GM19372 (cell line): ENCODE measurements at regions not wholly inside any gene's neighbourhood (a gene's known extent, or its start where the extent isn't known, plus 50 kb on each side); places are given as distances from the start of the nearest gene placed in this dataset.
"Not testable (repeated sequence)": the region's sequence is repeated elsewhere in the genome, so short reads cannot be mapped to it uniquely, and the experiment has no call there.

ENCODE experiments used
- ATAC-seq: cut with Tn5 transposase; IDR thresholded peaks from one replicate; pipeline ENCODE4 v1.9.1; 2021; ENCODE audit warnings: mild to moderate bottlenecking, low read depth, moderate library complexity; ENCODE audit not compliant: unreplicated experiment

DNA sequence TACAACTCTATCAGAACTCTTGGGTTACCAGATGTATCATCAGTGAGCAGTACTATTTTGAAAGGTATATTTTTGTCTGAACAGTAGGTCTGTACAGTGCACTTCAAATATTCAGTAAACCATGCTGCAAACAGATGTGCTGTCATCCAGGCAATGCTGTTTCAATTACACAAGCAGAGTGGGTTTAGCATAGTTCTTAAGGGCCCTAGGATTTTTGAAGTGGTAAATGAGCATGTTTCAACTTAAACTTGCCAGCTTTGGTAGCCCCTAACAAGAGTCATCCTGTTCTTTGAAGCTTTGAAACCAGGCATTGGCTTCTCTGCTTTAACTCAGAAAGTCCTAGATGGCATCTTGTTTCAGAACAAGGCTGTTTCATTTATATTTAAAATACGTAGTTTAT lies 1519.9 kb downstream of the SUCLG1 start:
- no peak for ATAC-seq

DNA sequence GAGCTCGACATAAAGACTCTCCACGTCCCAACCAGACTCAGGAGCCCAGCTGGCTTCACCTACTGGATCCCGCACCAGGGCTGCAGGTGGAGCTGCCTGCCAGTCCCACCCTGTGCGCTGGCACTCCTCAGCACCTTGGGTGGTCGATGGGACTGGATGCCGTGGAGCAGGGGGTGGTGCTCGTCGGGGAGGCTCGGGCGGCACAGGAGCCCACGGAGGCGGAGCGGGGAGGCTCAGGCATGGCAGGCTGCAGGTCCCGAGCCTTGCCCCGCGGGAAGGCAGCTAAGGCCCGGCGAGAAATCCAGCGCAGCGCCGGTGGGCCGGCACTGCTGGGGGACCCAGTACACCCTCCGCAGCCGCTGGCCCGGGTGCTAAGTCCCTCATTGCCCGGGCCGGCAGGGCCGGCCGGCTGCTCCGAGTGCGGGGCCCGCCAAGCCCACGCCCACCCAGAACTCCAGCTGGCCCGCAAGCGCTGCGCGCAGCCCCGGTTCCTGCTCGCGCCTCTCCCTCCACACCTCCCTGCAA lies 1520.7 kb downstream of the SUCLG1 start:
- not testable (repeated sequence) for ATAC-seq

GRCh38 chr2:82913566-82913965 lies 1545.5 kb downstream of the SUCLG1 start:
- no peak for ATAC-seq

GRCh38 chr2:82896117-82896516 lies 1563.0 kb downstream of the SUCLG1 start:
- ATAC-seq: no peak

DNA sequence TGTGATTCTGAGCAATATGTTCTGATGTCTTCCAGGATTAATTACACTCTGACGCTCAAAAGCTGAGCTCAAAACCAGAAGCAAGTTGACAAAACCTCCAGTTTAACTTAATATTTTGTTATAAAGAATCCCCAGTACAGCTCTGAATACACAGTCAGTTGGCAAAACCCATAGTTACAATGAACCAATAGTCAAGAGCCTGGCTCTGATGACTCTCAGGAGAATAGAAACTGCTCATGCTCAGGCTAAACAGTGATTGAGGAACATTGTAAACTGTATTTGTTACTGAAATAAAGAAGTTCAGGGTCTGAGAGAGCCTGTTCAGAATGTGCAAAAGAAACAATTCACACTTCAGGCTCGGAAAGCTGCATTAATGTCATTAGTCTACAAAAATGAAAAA lies 1565.9 kb downstream of the SUCLG1 start:
- no peak for ATAC-seq

DNA sequence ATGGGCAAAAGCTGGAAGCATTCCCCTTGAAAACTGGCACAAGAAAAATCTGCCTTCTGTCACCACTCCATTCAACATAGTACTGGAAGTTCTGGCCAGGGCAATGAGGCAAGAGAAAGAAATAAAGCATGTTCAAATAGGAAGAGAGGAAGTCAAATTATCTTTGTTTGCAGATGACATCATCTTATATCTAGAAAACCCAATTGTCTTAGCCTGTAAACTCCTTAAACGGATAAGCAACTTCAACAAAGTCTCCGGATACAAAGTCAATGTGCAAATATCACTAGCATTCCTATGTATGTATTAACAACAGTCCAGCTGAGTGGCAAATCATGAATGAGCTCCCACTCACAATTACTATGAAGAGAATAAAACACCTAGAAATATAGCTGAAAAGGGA lies 1579.3 kb downstream of the SUCLG1 start:
- no peak for ATAC-seq

DNA sequence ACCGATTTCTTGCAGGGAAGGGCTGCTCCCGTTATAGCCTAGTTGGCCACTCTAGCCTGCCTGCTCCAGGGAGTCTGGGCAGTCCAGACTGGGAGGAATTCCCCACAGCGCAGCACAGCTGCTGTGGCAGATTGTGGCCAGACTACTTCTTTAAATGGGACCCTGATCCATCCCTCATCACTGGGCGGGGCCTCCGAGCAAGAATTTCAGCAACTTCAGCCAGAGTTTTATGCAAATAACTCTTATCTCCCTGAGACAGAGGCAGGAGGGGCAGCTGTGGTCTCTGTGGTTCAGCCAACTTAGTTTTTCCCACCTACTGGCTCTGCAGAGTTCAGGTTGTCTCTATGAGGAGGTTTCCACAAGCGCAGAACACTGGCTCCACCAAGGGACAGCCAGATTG lies 1583.2 kb downstream of the SUCLG1 start:
- ATAC-seq: no peak

- no peak for ATAC-seq
Observed at GRCh38 chr2:82857967-82858366, 1601.1 kb downstream of the SUCLG1 start.

DNA sequence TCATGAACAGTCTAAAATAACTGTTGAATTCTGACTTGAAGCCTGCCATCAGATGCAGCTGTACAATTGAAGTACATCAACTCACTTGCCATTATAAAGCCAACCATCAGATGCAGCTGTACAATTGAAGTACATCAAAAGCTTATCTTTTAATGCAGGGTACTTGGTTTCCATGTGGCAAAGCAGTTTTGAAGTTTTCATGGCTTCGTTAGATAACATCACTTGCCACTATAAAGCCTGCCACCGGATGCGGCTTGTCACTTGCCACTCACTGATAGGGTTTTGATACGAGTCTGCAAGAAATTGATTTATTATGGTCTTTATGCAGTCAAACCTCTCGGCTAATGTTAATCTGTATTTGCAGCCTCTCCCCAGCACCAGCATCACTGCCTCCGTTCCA lies 1605.8 kb downstream of the SUCLG1 start:
- no peak for ATAC-seq

DNA sequence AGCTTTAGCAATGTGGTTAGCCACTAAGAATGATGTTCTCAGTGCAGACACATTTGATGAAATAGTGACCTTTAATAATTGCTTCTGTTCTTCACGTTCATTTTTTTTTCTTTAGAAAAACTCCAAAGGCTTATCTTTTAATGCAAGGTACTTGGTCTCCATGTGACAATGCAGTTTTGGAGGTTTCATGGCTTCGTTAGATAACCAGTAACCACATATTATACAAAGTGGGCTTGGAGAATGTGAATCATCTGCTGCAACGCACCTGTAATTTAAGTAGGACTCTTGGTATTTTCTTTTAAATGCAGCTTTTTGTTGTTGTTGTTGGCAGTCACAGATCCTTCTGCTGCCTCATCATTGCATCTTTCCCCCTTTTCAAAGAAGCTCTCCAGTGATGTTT lies 1606.3 kb downstream of the SUCLG1 start:
- no peak for ATAC-seq

GRCh38 chr2:82848285-82848684 lies 1610.8 kb downstream of the SUCLG1 start:
- no peak for ATAC-seq

DNA sequence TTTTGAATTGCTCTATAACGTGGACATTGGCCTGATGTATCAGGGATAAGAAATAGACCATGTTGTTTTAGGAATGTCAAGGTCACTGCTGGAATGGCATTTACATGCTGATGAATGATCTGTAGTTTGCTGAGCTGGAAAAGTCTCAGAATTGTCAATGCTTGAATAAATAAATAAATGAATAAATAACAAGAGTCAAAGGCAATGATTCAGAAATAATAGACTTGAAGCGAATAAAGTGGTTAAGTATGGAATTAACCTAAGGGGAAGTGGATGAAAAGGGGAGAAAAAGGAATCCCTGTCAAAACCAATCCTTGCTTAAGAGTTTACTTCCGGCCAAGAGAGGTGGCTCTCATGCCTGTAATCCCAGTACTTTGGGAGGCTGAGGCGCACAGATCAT lies 1620.0 kb downstream of the SUCLG1 start:
- ATAC-seq: no peak

DNA sequence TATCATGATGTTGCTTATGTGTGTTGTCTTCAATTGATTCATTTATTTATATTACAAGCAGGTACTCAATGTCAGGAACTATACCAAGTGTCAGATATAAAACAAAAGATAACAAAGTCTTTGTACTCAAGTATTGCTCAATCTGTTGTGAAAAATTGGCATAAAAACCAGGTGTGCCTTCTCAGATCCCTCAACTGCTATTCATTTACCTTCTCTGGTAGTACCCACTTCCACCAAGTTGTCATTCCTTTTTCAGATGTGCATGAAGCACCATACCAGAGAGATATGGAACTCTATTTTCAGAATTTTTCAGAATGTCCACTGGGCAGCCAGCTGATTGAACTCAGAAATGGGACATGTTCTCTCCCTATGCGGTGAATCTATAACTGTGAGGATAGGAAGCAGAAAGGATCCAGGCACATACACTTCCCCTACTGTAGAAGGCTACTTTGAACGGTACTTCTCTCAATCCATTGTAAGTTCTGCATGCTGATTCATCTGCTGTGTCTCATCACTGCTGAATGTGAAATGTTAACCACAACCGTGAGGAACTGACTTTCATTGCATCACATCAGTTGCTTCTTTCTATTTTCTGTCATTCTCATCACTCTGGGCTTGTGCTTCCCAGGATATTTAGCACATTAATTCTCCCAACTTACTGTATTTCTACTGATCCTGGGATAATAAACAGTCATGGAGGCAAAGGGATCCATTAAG lies 1621.3 kb downstream of the SUCLG1 start:
- ATAC-seq: no peak

- no peak for ATAC-seq
Observed at GRCh38 chr2:82834893-82835292, 1624.2 kb downstream of the SUCLG1 start.

GRCh38 chr2:82827426-82827825 lies 1631.7 kb downstream of the SUCLG1 start:
- ATAC-seq: no peak

- no peak for ATAC-seq
Observed at GRCh38 chr2:82826437-82826836, 1632.6 kb downstream of the SUCLG1 start.

DNA sequence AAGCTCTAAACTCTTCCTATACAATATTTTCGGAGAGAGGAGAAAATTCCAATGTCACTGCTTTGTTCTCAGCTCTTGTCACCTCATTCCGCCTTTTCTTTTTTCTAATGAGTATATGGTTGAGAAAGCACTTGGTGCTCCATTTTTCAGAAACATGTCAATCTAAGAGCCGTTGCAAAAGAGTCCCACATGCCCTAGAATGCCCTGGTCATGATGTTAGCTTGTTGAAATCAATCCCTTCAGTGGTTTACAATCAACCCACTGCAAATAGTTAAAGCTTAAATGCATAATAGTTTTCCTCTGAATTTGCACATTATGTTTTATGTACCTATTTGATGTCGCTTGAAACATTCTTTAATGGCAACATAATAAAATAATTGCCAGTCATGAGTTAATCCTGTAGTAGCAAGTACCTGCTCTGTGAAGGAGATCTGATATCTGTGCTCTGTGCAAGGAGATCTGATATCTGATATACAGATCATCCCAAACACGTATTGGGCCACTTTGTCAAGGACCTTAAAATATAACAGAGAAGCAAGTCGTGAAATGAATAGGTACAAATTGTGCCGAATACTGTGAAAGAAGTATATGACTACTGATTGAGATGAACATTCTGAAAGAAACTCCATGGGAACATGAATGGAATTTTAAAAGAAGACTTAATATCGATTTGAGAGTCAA lies 1633.5 kb downstream of the SUCLG1 start:
- no peak for ATAC-seq

GRCh38 chr2:82823892-82824291 lies 1635.2 kb downstream of the SUCLG1 start:
- no peak for ATAC-seq

DNA sequence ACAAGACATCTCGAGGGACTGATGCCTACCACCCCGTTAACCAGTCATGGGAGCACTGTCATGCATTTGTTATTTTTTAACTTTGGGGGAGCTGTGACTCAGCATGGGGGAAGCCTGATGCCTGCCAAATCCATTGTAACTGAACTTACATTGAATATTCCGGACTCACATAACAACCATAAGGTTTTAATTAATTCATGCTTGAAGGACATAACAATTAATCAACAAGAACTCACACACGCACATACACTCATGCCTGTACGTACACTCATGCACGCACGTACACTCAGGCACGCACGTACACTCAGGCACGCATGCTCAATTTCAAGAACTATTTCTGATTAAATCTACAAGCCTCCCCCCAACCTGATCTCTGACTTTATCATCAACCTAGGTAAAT lies 1639.1 kb downstream of the SUCLG1 start:
- no peak for ATAC-seq

GRCh38 chr2:82814146-82814545 lies 1644.9 kb downstream of the SUCLG1 start:
- no peak for ATAC-seq

GRCh38 chr2:82811946-82812345 lies 1647.1 kb downstream of the SUCLG1 start:
- no peak for ATAC-seq

DNA sequence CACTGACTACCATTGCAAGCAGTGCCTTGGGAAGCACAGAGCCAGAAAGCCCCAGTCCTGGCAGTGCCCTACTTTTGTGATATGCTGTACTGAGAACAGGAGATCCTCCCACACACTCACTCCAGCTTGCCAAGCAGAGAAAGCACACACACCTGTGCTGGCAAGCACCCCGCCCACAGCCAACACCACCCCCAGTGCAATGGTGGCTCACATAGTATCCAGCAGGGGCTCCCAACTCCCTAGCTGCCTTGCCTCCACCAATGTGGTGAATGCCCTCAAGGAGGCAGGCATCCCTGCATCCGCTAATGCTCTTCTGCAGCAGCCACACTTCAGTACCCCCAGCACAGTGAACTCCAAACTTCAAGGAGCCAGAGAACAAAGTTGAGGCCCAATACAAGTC lies 1655.8 kb downstream of the SUCLG1 start:
- no peak for ATAC-seq
